ENCODE measurements at regions not wholly inside any gene's neighbourhood (a gene's known extent, or its start where the extent isn't known, plus 50 kb on each side); places are given as distances from the start of the nearest gene placed in this dataset.

DNA sequence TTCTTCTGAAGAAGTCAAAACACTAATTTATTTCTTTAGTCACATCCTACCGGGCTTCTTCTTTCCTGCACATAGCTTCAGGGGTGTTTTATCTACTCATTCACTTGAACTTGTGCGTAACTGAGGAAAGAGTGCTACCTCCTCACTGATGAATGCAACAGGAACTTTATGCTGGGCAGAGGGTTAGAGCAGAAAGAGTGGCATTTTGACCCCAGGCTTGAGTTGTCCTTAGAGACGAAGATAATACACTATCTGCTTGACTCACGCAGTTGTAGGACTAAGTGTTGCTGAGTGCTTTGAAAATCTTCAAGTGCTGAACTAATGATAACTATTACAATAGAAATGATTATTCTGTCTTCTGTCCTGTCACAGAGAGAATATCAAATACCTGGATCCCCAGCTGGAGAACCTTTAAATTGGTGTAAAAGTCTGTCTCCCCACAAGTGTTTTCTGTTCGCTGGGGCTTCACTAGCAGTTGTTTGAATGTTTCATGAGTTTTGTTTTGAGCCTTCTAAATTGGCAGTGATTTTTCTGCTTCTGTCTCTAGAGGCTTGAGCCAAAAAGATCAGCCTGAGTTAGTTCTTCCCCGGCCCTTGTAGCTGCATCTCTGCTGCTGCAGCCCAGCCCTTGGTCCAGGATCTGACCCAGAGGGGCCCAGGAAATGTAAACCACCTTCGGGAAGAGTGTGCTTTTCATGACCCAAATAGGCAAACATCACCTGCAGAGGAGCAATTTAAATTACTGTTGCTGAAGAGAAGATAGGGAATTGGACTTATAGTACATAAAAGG lies 86.3 kb upstream of the LGALSL start:
- no peak for DNase-seq (ENCODE audit: low read depth)

DNA sequence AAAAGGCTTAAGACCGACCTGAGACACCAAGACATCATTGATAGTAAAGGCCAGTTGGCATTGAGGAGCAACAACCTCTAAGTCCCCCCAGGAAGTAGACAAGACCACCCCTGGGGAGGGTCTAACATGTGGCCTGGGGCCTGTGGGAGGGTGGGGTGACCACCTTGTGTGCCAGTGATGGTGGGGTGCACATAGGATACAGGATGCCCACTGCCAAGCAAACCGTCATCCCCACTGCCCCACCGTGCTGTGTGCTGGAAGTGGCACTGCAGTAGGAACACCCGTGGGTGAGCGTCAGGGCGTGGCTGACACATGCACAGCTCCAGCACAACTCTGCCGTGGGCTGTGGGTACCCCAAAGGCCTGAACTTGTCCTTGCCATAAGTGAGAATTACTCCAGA lies 84.3 kb upstream of the LGALSL start:
- DNase-seq (ENCODE audit: low read depth) = no peak

DNA sequence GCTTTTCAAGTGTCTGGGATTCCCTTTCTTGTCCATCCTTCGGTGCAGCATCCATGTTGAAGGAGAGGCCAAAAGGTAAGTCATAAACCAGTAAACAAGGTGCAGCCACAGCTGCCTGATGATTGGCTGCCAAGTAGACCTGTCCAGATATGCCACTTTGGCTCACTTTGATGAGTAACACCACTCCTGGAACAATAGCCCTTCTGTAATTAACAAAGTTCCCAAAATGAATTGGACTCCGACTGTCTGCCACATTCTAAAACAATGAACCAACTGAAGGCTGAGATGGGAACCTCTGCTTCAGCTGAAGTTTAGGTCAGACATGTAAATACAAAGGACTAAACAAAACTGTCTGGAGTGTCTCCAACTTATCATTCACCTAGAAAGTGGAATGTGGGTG lies 82.2 kb upstream of the LGALSL start:
- DNase-seq (ENCODE audit: low read depth) = no peak

DNA sequence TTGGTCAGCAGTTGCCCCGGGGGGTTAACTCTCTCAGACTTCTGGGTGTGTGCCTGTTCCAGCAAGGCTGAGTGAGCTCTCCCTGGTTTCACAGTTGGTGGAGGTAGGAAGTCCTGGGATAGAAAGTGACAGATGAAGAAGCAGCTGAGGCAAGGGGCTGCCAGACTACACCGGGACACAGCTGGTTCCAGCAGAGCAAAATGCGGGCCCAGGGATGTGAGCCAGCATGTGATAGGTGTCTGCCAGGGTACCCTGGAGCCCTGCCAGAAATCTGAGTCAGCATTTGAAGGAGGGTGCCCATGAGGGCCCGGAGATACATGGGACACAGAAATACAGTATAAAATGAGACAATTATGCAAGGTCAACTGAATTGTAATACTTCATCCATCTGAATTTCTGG lies 79.3 kb upstream of the LGALSL start:
- DNase-seq (ENCODE audit: low read depth) = peak; percentile 64

DNA sequence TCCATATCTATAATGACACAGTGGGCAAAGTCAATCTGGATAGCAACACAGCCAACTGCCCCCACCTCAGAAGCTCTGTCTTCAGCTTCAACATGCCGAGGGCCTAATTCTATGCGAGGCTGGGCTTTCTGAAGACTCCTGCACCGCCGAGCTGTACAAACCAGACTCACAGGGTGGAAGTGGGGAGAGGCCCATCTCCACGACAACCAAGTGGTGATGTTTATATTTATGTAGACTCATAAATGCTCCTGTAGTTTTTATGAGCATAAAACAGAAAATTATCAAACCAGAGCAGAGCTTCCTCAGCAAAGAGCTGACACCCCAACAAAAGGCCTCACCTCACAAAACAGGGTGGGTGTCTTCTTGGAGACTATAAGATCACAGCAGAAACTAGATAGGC lies 77.0 kb upstream of the LGALSL start:
- DNase-seq (ENCODE audit: low read depth) = no peak

DNA sequence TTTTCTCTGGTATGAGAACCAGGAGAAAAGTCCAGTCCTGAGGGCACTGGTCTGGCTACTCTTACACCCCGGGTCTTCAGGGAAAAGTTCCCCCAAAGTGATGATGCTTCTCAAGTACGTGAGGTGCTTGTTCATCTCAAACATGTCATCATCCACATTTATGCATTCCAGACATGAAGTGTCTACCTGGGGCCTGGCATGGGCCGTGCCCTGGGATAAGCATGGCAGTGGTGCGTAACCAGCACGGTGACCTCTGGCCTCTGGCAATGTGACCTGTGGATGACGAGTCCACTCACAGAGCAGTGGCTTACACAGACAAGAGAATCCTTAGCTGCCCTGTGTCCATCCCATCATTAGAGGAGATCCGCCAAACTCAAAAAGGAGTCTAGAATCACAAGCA lies 74.8 kb upstream of the LGALSL start:
- DNase-seq (ENCODE audit: low read depth) = no peak

DNA sequence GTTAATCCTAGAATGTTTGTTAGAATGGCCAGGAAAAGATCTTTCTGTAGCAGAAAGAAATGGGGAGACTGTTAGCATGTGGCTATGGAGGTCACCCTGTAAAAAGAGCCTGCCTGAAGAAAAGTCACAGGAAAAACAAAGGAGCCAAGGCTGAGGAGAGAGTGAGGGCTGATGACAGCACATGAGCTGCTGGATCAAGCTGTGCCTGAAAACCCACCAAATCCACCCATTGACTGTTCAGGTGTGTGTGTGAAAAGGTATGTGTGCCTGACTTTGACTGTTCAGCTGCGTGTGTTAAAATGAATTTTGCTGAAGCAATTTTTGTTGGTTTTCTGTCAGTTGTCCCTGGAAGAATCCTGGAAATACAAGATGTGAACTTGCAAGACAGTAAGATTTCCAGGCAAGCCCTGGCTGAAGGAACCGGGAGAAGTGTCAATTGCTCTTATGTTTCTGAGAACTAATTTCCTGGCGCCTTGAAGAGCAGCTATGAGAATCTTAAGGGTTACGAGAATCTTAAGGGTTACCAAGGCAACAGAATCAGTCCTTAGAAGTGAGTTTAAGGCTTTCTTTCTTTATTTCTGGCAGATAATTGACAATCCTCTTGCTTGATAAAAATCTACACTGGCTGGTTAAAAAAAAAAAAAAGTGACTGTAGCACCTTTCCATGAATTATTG lies 73.0 kb upstream of the LGALSL start:
- DNase-seq (ENCODE audit: low read depth) = no peak

DNA sequence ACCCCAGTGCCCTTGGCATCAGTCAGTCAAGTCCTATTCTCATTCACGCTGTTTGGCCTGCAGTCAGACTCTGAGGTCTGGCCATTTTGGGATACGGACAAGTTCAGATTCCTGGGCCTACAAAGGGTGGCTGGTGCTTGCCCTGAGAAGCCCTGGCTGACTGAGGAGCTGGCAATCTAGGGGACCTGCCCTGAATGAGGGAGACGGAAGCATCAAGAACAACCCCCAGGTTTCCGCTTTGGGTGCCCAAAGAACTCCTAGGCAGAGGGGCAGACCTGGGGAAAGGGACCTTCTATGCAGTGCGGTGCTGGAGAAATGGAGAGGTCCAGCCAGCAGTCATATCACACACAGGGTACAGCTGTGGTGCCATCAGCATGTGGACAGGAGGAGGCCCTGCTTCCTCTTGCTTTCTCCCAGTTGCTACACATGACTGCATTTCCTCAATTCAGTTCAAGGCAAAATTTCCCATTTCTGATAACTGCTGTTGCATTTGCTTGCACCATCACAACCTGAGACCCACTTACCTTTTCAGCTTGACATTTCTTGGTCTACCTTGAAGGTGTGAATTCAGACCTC lies 70.9 kb upstream of the LGALSL start:
- DNase-seq (ENCODE audit: low read depth) = no peak

DNA sequence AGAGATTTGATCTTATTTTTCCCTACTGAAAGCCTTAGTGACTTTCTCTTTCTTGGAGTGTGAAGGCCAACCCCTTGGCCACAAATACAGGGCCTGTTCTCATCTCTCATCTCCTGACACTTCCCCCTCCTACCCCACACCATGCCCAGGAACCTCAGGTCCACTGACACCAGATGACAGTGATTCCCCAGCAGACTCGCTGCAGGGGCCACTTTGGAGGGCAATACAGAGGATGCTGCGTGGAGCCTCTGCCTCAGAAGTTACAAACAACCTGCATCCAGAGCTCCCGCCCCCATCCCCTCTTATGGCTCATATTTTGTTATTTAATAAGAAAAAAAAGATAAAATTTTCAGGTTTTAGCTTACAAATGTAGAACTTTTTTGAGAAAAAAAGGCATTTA lies 70.1 kb upstream of the LGALSL start:
- no peak for DNase-seq (ENCODE audit: low read depth)

DNA sequence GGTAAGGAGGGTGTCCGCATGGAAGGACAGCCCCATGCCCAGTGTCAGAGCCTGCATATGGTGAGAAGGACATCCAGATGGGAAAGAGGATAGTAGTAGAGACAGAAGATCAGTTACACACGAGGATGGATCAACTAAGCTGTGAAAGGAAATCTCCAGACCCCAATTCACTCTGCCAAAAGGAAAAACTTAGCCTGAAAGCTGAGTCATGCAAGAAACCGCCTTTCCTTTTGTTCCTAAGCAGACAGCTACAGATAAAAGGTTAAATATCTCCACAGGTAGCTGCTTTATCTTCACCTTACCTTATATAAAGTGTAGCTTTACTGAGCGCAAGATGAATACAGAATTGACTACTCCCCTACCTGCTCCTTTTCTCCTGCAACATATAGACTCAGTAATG lies 67.3 kb upstream of the LGALSL start:
- DNase-seq (ENCODE audit: low read depth) = no peak

DNA sequence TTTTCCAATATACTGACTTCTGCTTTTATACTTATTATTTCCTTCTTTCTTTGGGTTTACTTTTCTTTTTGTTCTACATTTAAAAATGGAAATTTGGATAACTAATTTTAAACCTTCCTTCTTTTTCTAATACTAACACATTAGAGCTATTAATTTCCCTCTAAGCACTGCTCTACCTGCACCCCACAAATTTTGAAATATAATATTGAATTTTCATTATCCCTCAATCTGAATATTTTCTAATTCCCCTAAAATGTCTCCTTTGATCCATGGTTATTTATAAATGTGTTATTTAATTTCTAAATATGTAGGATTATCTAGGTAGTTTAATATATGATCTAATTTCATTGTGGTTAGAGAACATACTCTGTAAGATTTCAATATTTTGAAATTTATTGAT lies 63.4 kb upstream of the LGALSL start:
- no peak for DNase-seq (ENCODE audit: low read depth)

DNA sequence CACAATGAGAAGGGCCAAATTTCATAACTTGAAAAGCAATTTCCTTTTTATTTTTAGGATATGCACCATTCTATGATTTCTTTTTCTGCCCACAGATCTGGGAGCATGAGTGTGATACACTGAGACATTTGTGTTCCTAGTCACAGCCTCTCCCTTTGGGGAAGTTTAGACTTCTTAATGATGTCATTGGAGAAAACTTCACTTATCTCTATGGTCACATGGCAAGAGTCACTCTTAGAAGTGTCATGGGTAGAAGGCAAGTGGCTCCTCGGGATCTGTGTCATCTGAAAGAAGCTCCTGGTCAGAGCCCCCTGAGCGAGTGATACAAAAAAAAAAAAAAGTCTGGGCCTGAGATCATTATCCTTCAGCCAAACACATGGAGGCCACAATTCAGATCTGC lies 62.5 kb upstream of the LGALSL start:
- no peak for DNase-seq (ENCODE audit: low read depth)

DNA sequence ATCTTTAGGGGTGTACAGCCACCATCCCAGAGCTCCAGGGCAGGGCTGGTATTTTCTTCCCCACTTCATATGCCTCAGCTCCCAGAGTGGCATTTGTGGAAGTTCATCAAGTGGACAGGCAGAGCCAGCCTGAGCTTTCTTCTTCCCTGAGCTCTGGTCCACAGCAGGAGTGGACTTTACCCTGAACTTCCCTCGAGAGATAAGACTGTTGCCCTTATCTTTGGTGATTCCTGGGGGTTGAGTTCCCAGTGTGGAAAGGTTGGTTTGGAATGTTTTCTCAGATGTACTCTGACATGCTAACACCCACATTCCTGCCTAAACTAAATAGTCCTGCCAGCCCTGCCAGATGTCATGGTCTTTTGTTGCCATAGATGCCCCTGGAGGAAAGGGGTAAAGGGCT lies 62.0 kb upstream of the LGALSL start:
- DNase-seq (ENCODE audit: low read depth) = no peak

DNA sequence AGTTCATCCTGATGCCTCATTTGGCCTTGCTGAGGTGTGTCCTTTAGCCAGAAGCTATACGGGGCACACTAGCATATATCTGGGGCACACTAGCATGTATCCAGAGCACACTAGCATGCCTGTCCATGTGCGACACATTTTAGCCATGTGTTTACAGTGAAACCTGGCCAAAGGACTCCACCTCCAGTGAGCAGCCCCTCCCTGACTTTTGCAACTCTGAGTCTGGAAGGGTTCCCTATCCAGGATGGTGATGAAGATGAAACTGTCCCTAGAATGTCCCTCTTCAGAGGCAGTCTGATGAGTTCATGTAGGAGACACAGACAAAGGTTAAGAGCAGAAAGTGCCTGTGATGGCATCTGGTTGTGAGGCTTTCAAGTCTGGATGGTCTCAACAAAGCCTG lies 61.4 kb upstream of the LGALSL start:
- no peak for DNase-seq (ENCODE audit: low read depth)

DNA sequence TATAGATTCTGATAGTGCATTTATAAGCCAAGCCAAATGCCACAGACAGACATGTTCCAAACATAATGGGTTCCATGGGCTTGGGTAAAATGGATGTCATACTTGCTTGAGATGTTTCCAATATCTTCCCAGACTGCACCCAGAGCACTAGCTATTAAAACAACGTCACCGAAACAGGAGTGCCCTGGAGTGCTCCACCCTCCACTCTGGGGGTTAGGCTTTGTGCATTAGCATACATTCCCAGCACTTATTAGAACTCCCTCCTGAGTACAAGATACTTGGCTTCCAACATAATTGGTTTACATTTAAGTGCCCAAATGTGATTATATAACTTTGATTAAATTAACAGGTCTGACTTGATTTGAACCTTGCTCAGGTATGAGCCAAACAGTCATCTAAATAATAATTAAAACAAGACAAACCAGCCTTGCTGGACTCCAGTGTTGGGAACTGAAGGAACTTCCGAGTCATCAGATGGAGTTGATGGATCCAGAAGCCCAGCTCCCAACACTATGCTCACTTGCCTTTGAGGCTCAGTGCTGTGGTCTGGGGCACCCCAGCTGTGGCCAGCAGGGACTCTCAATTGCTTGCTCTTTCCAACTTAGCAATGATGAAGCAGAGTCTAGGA lies 60.5 kb upstream of the LGALSL start:
- DNase-seq (ENCODE audit: low read depth) = no peak

DNA sequence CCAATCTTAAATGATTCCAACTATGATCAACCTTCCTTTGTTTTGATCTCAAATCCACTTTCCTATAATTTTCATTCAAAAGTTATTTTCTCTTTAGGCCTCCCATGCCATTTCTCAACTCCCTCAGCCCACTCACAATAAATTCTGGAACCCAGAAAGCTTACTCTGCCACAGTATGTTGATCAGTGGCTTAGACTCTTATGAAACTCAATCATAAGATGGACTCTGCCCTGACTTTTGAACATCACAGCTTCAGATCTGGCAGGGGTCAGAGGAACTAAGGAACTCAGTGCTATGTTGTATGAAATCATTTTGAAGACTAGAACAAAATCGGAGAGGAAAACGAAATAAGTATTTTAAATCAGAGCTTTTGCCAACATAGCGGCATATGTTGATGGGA lies 59.8 kb upstream of the LGALSL start:
- no peak for DNase-seq (ENCODE audit: low read depth)

DNA sequence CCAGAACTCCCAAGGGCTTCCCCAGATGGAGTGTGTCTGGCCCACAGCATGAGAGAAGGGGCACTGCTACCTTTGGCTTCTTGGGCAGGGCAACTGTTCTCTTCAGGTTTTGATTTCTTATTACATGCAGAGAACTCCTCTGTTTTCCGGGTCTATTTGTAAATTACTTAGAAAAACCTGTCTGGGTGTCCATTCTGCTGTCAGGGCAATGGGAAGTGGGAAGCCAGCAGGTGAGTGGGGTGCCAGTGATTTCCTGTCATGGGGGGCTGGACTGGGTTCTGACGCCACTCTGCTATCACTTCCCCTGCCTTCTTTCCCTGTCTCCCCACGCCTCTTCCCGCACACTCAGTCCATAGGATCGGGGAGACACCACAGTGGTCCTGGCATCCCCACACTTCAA lies 58.0 kb upstream of the LGALSL start:
- DNase-seq (ENCODE audit: low read depth) = no peak

DNA sequence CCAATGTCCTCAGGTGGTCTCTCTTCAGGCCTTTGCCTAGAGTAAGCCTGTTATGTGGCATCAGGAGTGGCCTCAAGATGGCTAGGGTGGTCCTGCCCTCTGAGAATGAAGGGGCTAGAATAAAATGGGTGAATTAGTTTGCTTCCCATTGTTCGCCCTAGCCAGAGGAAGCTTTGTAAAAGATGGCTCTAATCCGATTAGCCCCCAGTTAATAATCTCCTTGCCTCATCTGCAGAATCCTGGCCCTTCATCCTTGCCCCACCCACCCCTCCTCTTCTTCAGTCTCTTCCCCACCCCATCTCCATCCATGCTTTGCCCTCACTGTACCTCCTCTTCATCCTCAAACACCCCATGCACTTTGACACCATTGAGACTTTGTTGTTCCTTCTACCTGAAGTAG lies 57.4 kb upstream of the LGALSL start:
- DNase-seq (ENCODE audit: low read depth) = no peak

DNA sequence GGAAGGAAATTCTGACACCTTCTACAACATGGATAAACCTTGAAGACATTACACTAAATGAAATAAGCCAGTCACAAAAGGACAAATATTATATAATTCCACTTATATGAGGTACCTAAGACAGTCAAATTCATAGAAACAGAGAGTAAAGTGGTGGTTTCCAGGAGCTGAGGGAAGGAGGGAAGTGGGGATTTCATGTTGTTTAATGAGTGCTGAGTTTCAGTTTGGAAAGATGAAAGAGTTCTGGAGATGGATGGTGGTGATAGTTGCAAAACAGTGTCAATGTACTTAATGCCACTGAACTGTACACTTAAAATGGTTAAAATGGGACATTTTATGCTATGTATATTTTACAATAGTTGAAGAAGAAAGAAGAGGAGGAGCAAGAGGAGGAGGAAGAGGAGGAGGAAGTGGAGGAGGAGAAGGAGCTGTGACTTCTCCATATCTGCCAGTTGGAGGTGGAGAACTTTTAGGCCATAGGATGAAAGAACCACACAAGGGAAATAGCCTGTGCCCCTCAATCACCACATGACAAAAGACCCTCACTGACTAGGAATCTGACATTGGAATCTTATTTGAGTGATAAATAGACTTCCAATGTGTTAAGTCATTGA lies 55.3 kb upstream of the LGALSL start:
- DNase-seq (ENCODE audit: low read depth) = no peak

DNA sequence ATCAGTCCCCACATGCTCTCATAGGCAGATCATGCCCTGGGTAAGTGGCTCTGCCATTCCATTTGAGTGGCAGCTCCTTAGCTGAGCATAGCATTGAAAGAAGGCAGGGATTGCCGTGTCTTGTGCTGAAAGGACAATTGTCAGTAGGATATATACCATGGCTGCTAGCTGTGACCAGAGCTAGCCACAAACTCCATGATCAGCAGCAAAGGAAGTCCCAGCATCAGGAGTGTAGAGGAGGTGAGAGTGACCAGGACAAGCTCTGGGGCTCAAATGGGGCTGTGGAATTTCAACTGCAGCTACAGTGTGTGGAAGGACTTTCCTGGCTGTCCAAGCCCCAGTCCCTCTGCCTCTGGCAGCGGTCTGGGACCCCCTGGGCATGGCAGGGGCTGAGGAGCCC lies 54.4 kb upstream of the LGALSL start:
- DNase-seq (ENCODE audit: low read depth) = no peak

DNA sequence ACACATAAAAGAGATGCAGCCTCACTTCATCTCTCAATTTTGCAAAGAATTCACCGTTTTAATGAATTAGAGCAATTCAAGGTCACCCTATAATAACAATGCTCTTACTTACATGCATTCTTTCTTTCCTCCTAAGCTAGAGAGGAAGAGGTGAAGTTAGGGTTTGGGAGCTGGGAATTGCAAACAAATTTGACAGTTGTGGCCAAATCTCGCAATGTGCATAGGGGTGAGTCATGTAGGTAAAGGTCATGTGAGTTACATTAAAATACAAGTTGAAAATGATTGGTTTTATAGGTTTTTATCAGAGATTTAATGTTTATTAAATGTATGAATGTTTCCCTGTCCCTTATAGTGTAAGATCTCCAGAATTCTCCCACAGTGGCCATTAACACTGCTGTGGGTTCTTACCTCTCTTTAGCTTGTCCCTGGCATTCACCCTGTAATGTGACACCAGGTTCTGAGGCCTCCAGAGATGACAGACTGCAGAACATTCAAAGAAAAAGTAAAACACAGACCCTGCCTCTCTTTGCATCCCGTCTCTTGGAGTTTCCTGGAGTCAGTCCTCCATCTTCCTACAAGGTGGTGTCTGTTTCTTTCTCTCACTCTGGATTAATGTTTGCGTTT lies 53.7 kb upstream of the LGALSL start:
- no peak for DNase-seq (ENCODE audit: low read depth)

Data from LHCN-M2 (cell line).